H9 (cell line): ENCODE measurements at regions not wholly inside any gene's neighbourhood (a gene's known extent, or its start where the extent isn't known, plus 50 kb on each side); places are given as distances from the start of the nearest gene placed in this dataset.

Experiments
- DNase-seq: peaks from one replicate; pipeline ENCODE4 v3.0.0-alpha.2; 2017
- H2AFZ ChIP-seq: one replicate; pipeline ENCODE4 v1.6.1; 2013; ENCODE audit warnings: mild to moderate bottlenecking, low read length, control low read depth, moderate library complexity
- H2AK5ac ChIP-seq: 2 replicates; pipeline ENCODE4 v1.6.1; 2013; ENCODE audit warnings: low read length, control low read depth, mixed read lengths; ENCODE audit not compliant: insufficient read length
- H2BK120ac ChIP-seq: one replicate; pipeline ENCODE4 v1.6.1; 2013; ENCODE audit warnings: low read depth, mild to moderate bottlenecking, low read length, control low read depth, inconsistent platforms; ENCODE audit not compliant: poor library complexity, severe bottlenecking
- H2BK12ac ChIP-seq: 2 replicates; pipeline ENCODE4 v1.6.1; 2013; ENCODE audit warnings: low read length, control low read depth, mixed read lengths, low read depth; ENCODE audit not compliant: insufficient read length
- H2BK15ac ChIP-seq: 2 replicates; pipeline ENCODE4 v1.6.1; 2013; ENCODE audit warnings: low read depth, low read length, control low read depth
- H2BK20ac ChIP-seq: one replicate; pipeline ENCODE4 v1.6.1; 2013; ENCODE audit warnings: low read depth, mild to moderate bottlenecking, low read length, control low read depth, inconsistent platforms; ENCODE audit not compliant: poor library complexity, severe bottlenecking
- H2BK5ac ChIP-seq: 2 replicates; pipeline ENCODE4 v1.6.1; 2013; ENCODE audit warnings: low read length, control low read depth, mixed read lengths; ENCODE audit not compliant: insufficient read length
- H3K14ac ChIP-seq: 2 replicates; pipeline ENCODE4 v1.6.1; 2013; ENCODE audit warnings: low read length, control low read depth; ENCODE audit not compliant: insufficient read depth
- H3K18ac ChIP-seq: 2 replicates; pipeline ENCODE4 v1.6.1; 2013; ENCODE audit warnings: low read depth, mild to moderate bottlenecking, mixed read lengths, low read length, control low read depth; ENCODE audit not compliant: insufficient read length
- H3K23ac ChIP-seq: 2 replicates; pipeline ENCODE4 v1.6.1; 2013; ENCODE audit warnings: low read length, control low read depth, mixed read lengths, low read depth; ENCODE audit not compliant: insufficient read length
- H3K23me2 ChIP-seq: 2 replicates; pipeline ENCODE4 v1.6.1; 2013; ENCODE audit warnings: low read depth, mild to moderate bottlenecking, mixed read lengths, low read length, control low read depth; ENCODE audit not compliant: insufficient read length, poor library complexity, severe bottlenecking
- H3K27ac ChIP-seq: 2 replicates; pipeline ENCODE4 v1.5.1; 2013; ENCODE audit warnings: low read length, control low read depth, mixed read lengths, low read depth; ENCODE audit not compliant: insufficient read length
- H3K27me3 ChIP-seq: 2 replicates; pipeline ENCODE4 v1.6.1; 2013; ENCODE audit warnings: low read length, control low read depth, inconsistent platforms; ENCODE audit not compliant: insufficient read depth
- H3K4ac ChIP-seq: 2 replicates; pipeline ENCODE4 v1.6.1; 2013; ENCODE audit warnings: low read depth, mild to moderate bottlenecking, control low read depth, inconsistent platforms, low read length, moderate library complexity
- H3K4me1 ChIP-seq: 2 replicates; pipeline ENCODE4 v1.6.1; 2013; ENCODE audit warnings: low read length, control low read depth, inconsistent platforms; ENCODE audit not compliant: insufficient read depth
- H3K4me2 ChIP-seq: 2 replicates; pipeline ENCODE4 v1.6.1; 2013; ENCODE audit warnings: low read length, control low read depth, mixed read lengths; ENCODE audit not compliant: insufficient read length, insufficient read depth
- H3K56ac ChIP-seq: 2 replicates; pipeline ENCODE4 v1.6.1; 2013; ENCODE audit warnings: low read depth, mild to moderate bottlenecking, mixed read lengths, low read length, control low read depth; ENCODE audit not compliant: insufficient read length
- H3K79me1 ChIP-seq: 2 replicates; pipeline ENCODE4 v1.6.1; 2013; ENCODE audit warnings: low read depth, mild to moderate bottlenecking, moderate library complexity, low read length, control low read depth, inconsistent platforms; ENCODE audit not compliant: insufficient read depth, poor library complexity, severe bottlenecking
- H3K79me2 ChIP-seq: 2 replicates; pipeline ENCODE4 v1.6.1; 2013; ENCODE audit warnings: low read length, control low read depth, inconsistent platforms; ENCODE audit not compliant: insufficient read depth
- H3K9ac ChIP-seq: 2 replicates; pipeline ENCODE4 v1.6.1; 2013; ENCODE audit warnings: low read length, control low read depth, mixed read lengths; ENCODE audit not compliant: insufficient read length; ENCODE audit errors: extremely low read depth
- H3K9me3 ChIP-seq: one replicate; pipeline ENCODE4 v1.6.1; 2013; ENCODE audit warnings: low read depth, low read length, inconsistent platforms; ENCODE audit not compliant: control insufficient read depth
- H3T11ph ChIP-seq: one replicate; pipeline ENCODE4 v1.6.1; 2013; ENCODE audit warnings: mild to moderate bottlenecking, low read length, control low read depth, inconsistent platforms
- H4K20me1 ChIP-seq: one replicate; pipeline ENCODE4 v1.6.1; 2013; ENCODE audit not compliant: control insufficient read depth, insufficient read length, insufficient read depth
- H4K5ac ChIP-seq: 2 replicates; pipeline ENCODE4 v1.6.1; 2013; ENCODE audit warnings: low read depth, mild to moderate bottlenecking, mixed read lengths, low read length, control low read depth; ENCODE audit not compliant: insufficient read length
- H4K8ac ChIP-seq: replicated peaks from 2 replicates; pipeline ENCODE4 v1.6.1; 2013; ENCODE audit warnings: low read length, control low read depth, mixed read lengths, low read depth; ENCODE audit not compliant: insufficient read length
- H4K91ac ChIP-seq: 2 replicates; pipeline ENCODE4 v1.6.1; 2013; ENCODE audit warnings: low read depth, mild to moderate bottlenecking, moderate library complexity, mixed read lengths, low read length, control low read depth; ENCODE audit not compliant: insufficient read length
- H3K27ac Mint-ChIP-seq, 3 experiments: 2 replicates in 2 of 3; 3 replicates in 1 of 3; pipeline ENCODE4 v1.8.0; 2020 to 2021; ENCODE audit warnings: mixed read lengths in 3 of 3, mild to moderate bottlenecking in 1 of 3, moderate library complexity in 1 of 3
- H3K27me3 Mint-ChIP-seq: 2 replicates; pipeline ENCODE4 v1.8.0; 2021; ENCODE audit warnings: low read depth, mild to moderate bottlenecking, moderate library complexity, mixed read lengths
- H3K36me3 Mint-ChIP-seq, 3 experiments: 2 replicates in 2 of 3; 3 replicates in 1 of 3; pipeline ENCODE4 v1.8.0; 2020 to 2021; ENCODE audit warnings: low read depth in 3 of 3, mixed read lengths in 3 of 3; ENCODE audit not compliant: insufficient read depth in 1 of 3
- H3K4me1 Mint-ChIP-seq, 2 experiments: 2 replicates each; pipeline ENCODE4 v1.8.0; 2020; ENCODE audit warnings: mixed read lengths in 2 of 2
- H3K4me3 Mint-ChIP-seq, 2 experiments: 2 replicates in 1 of 2; 3 replicates in 1 of 2; pipeline ENCODE4 v1.8.0; 2020 to 2021; ENCODE audit warnings: mild to moderate bottlenecking in 2 of 2, mixed read lengths in 2 of 2, moderate library complexity in 1 of 2
- H3K9me3 Mint-ChIP-seq, 2 experiments: 2 replicates in 1 of 2; 3 replicates in 1 of 2; pipeline ENCODE4 v1.8.0; 2020; ENCODE audit warnings: mild to moderate bottlenecking in 2 of 2, mixed read lengths in 2 of 2, moderate library complexity in 1 of 2
- WGBS: extraction: QIAGEN DNeasy Blood & Tissue Kit; methylation state at CpG from one replicate; pipeline ENCODE4 v1.1.7; 2013; ENCODE audit warnings: missing lambda C conversion rate, low lambda C conversion rate, mixed read lengths; ENCODE audit not compliant: insufficient read length; ENCODE audit errors: extremely low coverage; 5-methylcytosine and 5-hydroxymethylcytosine counted together
- TF ChIP-seq, protein P1 (sequence below): fragments of 200-600 bp; sonication (generic); conservative IDR thresholded peaks from 3 replicates; pipeline ENCODE4 v1.8.0; 2021; ENCODE audit warnings: antibody characterized with exemption, mild to moderate bottlenecking

DNA sequence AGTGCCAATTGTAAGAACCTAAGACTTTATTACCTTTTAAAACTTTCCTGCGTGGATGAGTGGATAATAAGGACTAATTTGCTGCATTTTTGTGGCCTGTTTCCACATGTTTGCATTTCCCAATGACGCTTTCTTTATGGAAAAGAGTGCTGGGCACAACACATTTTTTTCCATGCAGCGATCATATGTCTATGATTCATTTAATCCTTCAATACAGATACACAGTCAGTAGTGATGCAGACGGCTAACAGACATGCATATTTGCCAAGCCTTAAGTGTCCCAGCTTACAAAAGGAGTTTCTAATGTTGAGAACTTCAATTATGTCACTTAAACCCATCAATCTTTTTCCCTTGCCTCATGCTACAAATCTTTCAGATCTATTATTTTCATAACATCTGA lies 239.8 kb upstream of the PREP start:
- H3K14ac ChIP-seq, result no peak overlapping the region
- H4K8ac ChIP-seq, result no peak overlapping the region

More for the DNA sequence above, 239.8 kb upstream of the PREP start:
- no peak overlapping the region for H3K4me2 ChIP-seq
- H3K4me1 ChIP-seq, result no peaks in the 10 kb centered on the region
- H3K36me3 Mint-ChIP-seq, result no peaks in the 10 kb centered on the region
- peaks cover 0 to 5% of the 10 kb centered on the region in 2 experiments; a peak in 1 of 4 replicates for H3K4me1 Mint-ChIP-seq
- H2AK5ac ChIP-seq, result no peak overlapping the region
- H3K79me1 ChIP-seq, result no peaks in the 10 kb centered on the region
- H2BK5ac ChIP-seq, result no peak overlapping the region
- H3K9me3 ChIP-seq, result no peaks in the 10 kb centered on the region
- no peak overlapping the region for H2BK120ac ChIP-seq
- TF ChIP-seq, protein P1, sequence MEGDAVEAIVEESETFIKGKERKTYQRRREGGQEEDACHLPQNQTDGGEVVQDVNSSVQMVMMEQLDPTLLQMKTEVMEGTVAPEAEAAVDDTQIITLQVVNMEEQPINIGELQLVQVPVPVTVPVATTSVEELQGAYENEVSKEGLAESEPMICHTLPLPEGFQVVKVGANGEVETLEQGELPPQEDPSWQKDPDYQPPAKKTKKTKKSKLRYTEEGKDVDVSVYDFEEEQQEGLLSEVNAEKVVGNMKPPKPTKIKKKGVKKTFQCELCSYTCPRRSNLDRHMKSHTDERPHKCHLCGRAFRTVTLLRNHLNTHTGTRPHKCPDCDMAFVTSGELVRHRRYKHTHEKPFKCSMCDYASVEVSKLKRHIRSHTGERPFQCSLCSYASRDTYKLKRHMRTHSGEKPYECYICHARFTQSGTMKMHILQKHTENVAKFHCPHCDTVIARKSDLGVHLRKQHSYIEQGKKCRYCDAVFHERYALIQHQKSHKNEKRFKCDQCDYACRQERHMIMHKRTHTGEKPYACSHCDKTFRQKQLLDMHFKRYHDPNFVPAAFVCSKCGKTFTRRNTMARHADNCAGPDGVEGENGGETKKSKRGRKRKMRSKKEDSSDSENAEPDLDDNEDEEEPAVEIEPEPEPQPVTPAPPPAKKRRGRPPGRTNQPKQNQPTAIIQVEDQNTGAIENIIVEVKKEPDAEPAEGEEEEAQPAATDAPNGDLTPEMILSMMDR, result no peak
- H2BK20ac ChIP-seq, result no peak overlapping the region
- no peak overlapping the region for H3K18ac ChIP-seq
- no CpG with 5 or more reads among the region's 4 CpGs for WGBS
- no peaks in the 10 kb centered on the region for H3K79me2 ChIP-seq
- H2BK12ac ChIP-seq, result no peak overlapping the region
- no peaks in the 10 kb centered on the region for H3K9me3 Mint-ChIP-seq
- no peaks in the 10 kb centered on the region for H3K27me3 ChIP-seq
- DNase-seq, result no peak
- H4K20me1 ChIP-seq, result no peaks in the 10 kb centered on the region
- no peaks in the 10 kb centered on the region for H3K27me3 Mint-ChIP-seq
- H3K4ac ChIP-seq, result no peak overlapping the region
- no peak overlapping the region for H4K91ac ChIP-seq
- H3K9ac ChIP-seq, result no peak overlapping the region
- no peak overlapping the region for H3K4me3 Mint-ChIP-seq
- H2AFZ ChIP-seq, result no peak overlapping the region
- no peak overlapping the region for H2BK15ac ChIP-seq
- no peaks in the 10 kb centered on the region for H3K23me2 ChIP-seq
- no peak overlapping the region for H3K56ac ChIP-seq
- no peak overlapping the region for H3K27ac Mint-ChIP-seq
- H3K27ac ChIP-seq, result no peak overlapping the region
- H3T11ph ChIP-seq, result no peak overlapping the region
- no peak overlapping the region for H3K23ac ChIP-seq
- no peak overlapping the region for H4K5ac ChIP-seq
